HG03342 (cell line): ENCODE measurements at regions not wholly inside any gene's neighbourhood (a gene's known extent, or its start where the extent isn't known, plus 50 kb on each side); places are given as distances from the start of the nearest gene placed in this dataset.
"Not testable (repeated sequence)": the region's sequence is repeated elsewhere in the genome, so short reads cannot be mapped to it uniquely, and the experiment has no call there.

Experiments used
- ATAC-seq: cut with Tn5 transposase; IDR thresholded peaks from one replicate; pipeline ENCODE4 v1.9.1; 2021; ENCODE audit warnings: mild to moderate bottlenecking, moderate library complexity; ENCODE audit not compliant: unreplicated experiment

DNA sequence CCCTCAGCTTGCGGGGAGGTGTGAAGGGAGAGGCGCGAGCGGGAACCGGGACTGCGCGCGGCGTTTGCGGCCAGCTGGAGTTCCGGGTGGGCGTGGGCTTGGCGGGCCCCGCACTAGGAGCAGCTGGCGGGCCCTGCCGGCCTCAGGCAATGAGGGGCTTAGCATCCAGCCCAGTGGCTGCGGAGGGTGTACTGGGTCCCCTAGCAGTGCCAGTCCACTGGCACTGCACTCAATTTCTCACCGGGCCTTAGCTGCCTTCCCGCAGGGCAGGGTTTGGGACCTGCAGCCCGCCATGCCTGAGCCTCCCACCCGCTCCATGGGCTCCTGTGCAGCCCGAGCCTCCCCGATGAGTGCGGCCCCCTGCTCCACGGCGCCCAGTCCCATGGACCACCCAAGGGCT, 163.5 kb upstream of the PTCH1 start:
- not testable (repeated sequence) for ATAC-seq

DNA sequence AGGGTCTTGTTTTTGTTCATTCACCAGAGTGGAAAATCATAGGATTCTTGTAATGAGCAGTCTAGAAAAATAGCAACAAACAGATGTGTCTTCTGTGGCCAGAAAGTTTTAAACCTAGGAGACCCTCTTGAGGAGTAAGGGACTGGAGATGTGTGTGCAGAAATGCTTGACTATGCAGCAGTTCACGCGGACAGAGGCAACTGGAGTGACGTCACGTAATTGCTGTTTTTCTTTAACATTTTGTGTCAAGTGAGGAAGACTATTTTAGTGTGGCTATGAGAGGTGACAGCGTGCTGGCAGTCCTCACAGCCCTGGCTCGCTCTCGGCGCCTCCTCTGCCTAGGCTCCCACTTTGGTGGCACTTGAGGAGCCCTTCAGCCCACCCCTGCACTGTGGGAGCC, 163.1 kb upstream of the PTCH1 start:
- no peak for ATAC-seq

DNA sequence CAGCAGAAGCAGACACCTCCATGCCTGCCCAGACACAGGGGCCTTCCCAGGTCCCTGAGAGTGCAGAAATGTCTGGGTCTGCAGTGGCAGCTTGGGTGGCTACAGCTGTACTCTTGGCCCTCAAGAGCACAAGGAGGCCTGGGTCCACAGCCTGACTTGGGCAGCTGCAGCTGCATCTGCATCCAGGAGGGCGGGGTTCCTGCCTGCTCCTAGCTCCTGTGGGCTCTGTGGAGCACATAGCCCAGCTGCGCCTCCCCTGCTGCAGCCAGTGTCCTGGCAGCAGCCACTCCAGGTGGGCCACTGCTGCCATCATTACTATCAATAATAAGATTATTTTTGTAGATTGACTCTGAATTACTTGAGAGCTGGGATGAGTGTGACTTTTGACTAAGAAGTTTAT, 162.0 kb upstream of the PTCH1 start:
- no peak for ATAC-seq

DNA sequence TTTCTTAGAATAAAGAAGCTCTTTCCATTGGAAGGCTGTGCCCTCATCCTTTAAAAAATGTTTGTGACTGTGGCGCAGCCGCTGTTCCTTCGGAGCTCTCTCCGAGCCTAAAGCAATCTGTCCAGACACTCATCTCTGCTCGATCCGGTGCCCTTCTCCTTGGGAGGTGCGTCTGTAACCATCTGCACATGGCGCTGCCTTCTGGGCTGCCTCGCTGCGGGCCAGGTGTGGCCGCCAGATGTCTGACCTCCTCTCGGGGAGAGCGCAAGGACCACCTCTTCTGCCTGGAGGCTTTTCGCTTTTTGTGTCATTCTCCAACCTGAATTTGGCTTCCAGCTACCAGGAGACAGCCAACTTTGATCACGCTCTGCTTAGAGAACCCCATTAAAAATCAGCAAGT, 153.4 kb upstream of the PTCH1 start:
- ATAC-seq: no peak

DNA sequence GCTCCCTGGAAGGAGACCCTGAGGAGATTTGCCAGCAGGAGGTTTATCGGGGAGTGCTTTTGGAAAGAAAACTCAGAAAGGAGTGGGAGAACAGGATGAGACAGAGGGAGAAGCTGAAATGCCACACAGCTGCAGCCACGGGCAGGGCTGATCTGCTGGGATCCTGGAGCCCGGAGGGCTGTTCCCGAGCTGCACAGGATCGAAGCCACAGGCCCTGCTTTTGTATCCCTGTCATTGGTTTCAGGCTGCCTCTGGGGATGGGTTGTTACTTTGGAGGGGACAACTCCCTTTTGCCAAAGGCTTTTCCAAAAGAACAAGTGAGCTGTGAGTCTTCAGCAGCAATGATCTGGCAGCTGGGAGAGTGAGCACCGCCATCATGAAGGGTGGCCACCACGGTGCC, 152.5 kb upstream of the PTCH1 start:
- ATAC-seq: no peak

DNA sequence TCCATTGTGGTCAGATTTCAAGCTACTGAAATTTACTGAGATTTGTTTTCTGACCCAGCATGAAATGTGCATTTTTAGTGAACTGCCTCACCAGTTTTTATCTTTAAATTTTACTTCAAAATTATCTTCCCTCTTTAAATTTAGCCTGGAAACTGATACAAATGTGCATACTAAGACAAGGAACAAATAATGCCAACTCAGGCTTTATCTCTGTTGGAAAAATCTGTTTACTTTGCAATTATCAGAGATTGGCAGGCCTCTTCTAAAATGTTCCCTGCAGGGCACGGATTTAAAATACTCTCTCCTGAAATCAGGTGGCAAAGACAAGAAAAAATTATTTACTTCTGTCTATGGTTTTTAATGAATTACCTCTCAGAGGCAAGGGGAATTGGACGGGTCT, 151.0 kb upstream of the PTCH1 start:
- ATAC-seq: no peak

DNA sequence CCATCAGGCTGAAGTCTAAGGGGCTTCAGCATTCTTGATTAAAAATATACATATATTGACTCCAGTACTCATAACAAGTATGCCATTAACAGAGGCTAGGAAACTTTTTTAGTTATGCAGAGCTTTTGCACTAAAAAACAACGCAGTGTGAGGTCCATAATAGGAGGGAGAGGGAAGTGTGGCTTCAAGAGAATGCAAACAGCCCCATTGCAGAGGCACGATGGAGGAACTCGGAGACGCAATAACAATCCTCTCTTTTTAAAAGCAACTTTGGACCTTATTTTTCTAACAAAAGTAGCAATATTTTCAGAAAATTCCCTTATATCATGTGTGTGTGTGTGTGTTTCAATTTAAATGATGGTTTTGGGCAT, 150.0 kb upstream of the PTCH1 start:
- no peak for ATAC-seq

DNA sequence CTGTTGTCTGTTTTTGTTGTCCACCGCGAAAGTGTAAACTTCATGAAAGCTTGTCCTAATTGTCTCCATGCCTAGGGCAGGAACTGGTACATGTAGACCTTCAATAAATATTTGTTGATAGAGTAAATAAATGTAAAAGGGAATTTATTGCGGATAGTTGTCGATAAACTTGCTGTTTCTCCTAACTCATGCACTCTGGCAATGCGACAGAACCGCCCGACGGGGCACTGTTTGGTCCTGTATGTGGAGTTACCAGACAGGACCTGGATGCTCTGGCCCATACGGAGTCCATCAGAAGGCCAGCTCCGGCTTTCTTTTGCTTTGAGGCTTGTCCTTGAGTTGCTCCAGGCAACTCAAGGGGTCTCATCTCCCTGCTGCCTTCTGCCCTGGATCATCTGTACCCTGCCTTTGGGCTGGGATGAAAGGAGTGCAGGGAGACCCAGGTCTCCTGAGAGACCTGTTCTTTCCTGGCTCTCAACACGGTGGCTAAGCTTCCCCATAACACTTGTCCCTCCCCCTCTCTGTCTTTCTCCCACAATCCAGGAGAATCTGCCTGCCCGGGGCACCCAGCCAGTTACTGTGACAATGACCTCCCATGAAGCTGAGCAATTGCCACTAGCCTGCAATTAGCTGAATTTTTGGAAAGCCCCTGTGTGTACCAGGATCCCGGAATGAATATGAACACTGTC, 149.5 kb upstream of the PTCH1 start:
- ATAC-seq: no peak

DNA sequence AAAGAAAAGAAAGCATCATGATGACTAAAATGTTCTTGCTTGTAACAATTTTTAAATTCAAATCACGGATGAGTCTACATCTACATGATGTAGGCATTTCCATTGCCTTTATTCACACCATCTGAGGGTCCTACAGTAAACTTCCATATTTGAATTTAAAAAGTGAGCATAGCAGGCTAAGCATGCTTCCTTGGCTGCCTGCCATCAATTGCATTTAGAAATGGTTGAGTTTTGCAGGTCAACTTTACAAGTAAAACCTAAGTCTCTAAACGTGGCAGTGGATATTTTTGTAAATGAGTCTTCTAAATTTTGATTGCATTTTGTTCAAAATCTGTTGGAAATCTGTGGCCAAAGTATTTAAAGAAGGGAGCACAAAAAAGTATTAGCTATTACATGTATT, 136.5 kb upstream of the PTCH1 start:
- ATAC-seq: no peak

DNA sequence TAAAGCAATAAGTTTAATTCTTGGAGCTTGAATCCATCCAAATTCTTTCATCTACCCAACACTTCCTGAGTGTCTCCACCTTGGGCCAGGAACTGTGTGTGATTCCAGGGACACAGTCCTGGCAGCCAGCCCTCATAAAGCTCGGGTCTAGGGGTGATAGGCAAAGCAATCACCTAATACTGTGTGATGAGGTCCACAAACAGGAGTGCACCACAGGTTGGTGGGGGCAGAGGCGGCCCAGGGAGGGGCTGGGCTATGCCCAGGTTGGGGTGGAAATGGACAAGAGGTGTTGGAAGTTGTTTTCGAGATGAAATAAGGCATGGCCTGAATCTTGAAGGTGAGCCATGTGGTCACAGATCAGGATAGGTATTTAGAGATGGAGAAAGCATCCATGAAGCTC, 133.9 kb upstream of the PTCH1 start:
- no peak for ATAC-seq

DNA sequence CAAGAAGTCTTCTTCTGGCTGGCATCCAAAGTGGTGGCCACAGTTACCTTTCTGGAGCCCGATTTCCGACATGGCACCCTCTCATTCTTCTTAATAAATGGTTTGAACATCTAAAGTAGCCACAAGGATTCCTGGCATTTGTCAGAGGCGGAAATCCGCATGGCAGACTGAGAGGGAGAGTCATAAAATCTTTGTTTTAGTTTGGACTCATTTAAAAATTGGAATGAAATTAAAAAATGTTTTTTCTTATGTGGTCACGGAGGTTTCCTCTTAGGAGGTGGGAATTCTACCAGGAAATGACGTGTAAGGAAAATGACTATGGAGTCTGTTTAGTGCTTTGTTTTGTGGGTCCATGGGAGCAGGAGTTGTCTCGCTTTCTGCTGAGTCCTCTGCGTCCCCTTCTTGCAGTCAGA, 133.0 kb upstream of the PTCH1 start:
- ATAC-seq: no peak

DNA sequence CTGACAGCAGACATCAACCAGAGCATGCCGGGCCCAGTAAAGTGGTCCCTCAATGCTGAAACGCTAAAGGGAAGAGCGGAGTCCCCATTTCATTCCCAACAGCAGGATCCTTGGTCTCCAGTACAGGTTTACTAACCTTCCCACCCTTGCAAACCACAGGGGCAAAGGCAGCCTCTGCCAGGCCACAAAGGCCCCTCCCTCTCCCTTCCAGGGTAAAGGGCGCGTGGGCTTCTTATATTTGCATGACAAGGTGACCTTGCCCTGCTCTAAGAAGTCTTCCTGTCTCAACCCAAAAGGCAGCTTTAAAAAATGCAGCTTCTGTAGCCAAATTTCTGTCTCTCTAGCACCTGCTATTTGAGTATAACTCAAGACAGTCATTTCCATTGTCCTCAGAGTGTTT, 131.5 kb upstream of the PTCH1 start:
- ATAC-seq: no peak

DNA sequence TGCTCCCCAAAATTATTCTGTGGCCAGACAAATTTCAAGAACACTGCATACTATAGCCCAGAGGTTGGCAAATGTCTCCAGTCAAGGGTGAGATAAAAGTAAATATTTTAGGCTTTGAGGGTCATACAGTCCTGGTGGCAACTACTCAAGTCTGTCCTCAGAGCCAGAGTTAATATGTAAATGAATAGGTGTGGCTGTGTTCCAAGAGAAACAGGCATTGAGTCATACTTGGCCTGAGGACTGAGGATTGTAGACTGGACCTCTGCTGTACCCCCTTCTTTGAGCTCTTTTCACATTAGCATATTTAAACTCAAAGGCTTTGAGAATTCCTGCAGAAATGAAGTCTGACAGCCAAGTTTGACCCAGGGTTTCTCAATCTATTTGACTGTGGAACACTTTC, 129.2 kb upstream of the PTCH1 start:
- no peak for ATAC-seq

DNA sequence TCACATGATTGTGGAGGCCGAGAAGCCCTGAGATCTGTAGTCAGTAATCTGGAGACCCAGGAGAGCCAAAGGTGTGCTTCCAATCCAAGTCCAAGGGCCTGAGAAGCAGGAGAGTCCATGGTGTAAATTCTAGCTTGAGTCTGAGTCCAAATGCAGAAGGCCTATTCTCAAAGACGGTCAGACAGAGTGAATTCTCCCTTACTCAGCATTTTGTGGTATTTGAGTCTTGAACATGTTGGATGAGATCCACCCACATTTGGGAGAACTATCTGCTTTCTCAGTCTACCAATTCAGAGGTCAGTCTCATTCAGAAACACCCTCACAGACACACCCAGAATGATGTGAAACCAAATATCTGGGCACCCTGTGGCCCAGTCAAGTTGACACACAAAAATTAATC, 128.8 kb upstream of the PTCH1 start:
- ATAC-seq: no peak

DNA sequence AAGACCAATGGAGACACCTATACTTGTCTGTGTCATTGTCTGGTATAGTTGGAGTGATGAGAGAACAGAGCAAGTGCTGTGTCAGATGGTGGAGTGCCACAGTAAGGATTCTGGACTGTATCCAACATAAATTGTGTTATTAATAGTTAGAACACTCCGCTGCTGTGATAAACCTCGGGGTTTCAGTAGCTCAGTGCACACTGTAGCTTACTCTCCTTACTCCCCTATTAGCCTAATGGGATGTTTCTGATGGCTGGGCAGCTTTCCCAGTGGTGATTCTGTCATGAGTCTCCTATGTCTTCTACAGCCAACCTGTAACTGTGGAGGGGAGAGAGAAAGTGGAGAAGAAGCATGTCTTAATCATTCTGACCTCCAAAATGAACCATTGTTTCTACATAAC, 127.6 kb upstream of the PTCH1 start:
- ATAC-seq: no peak

DNA sequence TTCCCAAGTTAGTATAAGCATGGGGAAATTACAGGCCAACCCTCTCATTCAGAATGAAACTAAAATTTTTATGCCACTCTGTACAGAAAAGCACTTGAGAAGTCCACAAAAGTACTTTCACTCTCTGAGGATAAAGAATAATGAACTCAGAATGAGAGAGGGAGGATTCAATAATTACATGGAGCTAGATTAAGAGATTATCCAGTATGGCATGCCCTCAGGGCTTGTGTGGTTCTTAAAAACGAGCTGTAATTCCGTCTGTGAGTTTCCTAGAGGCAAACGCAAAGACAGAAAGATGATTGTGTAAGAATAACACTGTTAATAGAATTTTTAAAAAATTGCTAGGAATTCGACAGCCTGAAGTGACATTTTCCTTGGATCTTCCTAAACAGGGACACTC, 126.8 kb upstream of the PTCH1 start:
- no peak for ATAC-seq

DNA sequence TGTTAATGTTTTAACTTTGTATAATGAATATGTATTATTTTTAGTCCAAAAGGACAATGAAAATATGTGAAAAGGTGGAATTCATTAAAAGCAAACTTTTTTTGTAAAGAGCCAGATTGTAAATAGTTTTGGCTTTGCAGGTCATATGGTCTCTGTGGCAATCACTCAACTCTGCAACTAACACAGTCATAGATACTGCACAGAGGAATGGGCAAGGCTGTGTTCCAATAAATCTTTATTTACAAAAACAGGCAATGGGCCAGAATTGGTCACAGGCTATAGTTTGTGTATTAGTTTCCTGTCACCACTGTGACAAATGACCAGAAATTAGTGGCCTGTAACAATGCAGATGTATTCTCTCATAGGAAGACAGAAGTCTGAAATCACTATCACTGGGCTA, 125.4 kb upstream of the PTCH1 start:
- no peak for ATAC-seq

DNA sequence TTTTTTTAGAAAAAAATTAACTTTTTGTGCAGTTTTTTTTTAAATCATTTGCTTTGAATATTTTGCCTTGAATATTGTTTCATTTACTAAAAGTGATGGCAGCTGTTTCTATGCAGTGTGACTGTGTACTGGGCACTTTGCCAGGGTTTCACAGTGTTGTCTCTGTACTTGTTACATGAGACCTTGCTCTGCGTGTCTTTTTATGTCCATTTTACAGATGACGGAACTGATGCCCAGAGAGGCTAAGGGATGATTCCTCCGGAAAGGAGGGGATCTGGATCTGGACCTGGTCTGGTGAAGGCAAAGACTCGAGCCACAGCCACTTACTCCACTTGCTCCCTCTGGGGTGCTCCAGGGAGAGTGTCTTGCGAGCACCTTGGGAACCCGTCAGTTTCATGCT, 124.8 kb upstream of the PTCH1 start:
- ATAC-seq: no peak

DNA sequence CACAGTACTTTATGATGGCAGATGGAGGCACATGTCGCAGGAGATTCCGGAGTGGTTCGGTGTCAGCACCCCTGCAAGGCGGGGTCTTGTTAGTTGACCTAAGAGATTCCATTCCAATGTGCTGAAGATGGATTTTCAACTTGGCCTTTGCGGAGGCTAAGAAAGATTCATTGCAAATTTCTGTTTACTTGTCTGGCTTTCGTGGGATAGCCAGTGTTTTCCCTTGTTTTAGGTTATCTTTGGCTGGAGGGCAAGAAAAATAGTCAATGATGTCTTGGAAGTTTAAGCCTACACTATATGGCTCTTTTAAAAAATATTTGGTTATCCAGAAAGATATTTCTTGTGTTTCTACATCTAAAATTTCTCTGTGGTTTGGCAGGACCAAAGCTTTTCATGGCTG, 123.6 kb upstream of the PTCH1 start:
- no peak for ATAC-seq

DNA sequence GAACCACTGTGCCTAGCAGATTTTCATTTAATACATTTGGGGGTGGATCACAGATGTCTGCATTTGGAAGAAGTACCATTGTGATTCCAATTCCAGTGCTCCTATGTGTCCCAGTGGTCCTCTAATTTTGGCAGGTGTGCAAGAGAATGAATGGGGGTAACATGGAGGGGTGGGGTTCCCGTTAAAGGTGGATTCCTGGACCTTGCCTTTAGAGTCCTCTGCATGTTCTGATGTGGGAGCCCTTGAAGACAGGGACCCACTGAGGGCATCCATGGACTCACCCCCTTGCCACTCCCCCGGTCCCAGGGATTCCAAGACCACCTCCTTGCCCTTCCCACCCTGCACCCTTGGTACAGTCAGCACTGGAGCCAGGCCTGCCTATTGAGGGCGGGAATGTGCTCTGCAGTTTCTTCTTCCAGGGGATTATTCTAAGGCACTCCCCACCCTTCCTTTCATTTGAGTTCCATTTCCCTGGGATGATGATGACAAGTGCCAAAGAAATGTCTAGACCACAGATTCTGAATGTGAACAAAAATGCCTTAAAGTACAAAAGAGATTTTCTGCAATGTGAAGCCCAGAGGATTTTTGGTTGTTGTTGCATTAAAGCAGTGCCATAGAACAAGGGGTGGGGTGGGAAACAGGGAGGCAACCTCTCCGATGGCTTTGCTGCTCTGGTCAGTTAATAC, 119.4 kb upstream of the PTCH1 start:
- no peak for ATAC-seq

DNA sequence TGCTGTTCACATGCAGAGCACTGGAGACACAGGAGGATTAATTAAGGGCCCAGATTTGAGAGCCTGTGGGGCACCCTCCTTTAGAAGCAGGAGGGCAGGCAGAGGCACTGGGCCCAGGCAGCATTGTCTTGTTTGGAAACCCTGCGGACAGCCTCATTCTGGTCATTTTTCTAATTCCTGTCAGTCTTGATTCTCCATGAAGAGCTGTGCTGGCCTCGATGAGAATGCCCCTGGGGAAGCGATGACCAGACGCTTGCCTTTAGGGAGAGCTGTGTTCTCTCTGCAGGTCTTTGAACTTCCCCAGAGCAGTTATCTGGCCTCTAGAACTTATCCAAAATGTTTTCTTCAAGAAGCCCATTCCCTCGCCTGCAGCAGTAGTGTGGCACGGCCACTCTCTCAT, 117.8 kb upstream of the PTCH1 start:
- ATAC-seq: no peak

DNA sequence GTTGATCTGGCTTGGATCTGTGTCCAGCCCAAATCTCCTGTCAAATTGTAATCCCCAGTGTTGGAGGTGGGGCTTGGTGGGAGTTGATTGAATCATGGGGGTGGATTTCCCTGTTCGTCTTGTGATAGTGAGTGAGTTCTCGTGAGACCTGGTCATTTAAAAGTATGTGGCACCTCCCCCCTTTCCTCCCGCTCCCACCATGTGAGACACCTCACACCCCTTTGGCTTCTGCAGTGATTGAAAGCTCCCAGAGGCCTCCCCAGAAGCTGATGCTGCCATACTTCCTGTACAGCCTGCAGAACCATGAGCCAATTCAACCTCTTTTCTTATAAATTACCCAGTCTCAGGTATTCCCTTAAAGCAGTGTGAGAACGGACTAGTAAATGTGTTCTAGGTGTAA, 117.3 kb upstream of the PTCH1 start:
- no peak for ATAC-seq

DNA sequence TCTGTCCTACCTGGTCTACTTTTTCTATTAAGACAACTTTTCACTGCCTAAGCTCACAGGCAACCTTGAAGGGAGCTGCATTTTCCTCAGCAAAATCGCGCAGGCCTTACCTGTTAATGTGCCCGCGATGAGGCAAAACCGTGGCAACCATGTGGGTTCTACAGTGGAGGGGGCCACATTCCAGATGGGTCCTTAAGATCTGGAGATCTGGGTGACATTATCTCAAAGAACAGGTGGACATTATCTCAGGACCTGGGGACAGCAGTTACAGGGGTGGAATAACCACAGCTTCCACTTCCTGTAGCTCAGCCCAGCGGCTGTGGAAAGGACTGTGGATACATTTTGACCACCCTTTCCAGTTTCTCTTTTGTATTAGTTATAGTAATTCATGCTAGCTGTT, 112.8 kb upstream of the PTCH1 start:
- no peak for ATAC-seq
